NCI-H460 (cell line): ENCODE measurements at regions not wholly inside any gene's neighbourhood (a gene's known extent, or its start where the extent isn't known, plus 50 kb on each side); places are given as distances from the start of the nearest gene placed in this dataset.
"Not testable (repeated sequence)": the region's sequence is repeated elsewhere in the genome, so short reads cannot be mapped to it uniquely, and the experiment has no call there.

Experiments
- DNase-seq: peaks from one replicate; pipeline ENCODE4 v3.0.0-alpha.2; 2016; ENCODE audit warnings: low read depth; ENCODE audit errors: extremely low read depth

- not testable (repeated sequence) for DNase-seq
These were observed 309.9 kb downstream of the KIF20B start for GRCh38 chr10:90011281-90011680.

GRCh38 chr10:90018819-90019218 is 317.4 kb downstream of the KIF20B start:
- DNase-seq, result no peak

GRCh38 chr10:90020506-90020905 is 319.1 kb downstream of the KIF20B start:
- DNase-seq, result no peak

- no peak for DNase-seq
These were observed 322.6 kb downstream of the KIF20B start for GRCh38 chr10:90023950-90024349.

GRCh38 chr10:90028312-90028711 is 326.9 kb downstream of the KIF20B start:
- no peak for DNase-seq

GRCh38 chr10:90031776-90032175 is 330.4 kb downstream of the KIF20B start:
- no peak for DNase-seq

GRCh38 chr10:90032519-90032918 is 331.1 kb downstream of the KIF20B start:
- DNase-seq, result no peak

GRCh38 chr10:90034862-90035261 is 333.5 kb downstream of the KIF20B start:
- not testable (repeated sequence) for DNase-seq

- DNase-seq, result no peak
These were observed 340.2 kb downstream of the KIF20B start for GRCh38 chr10:90041585-90041984.

- DNase-seq, result no peak
These were observed 340.7 kb downstream of the KIF20B start for GRCh38 chr10:90042075-90042474.

- DNase-seq, result no peak
These were observed 345.9 kb downstream of the KIF20B start for GRCh38 chr10:90047243-90047729.

- DNase-seq, result no peak
These were observed 349.7 kb downstream of the KIF20B start for GRCh38 chr10:90051053-90051452.

GRCh38 chr10:90051474-90051873 is 350.1 kb downstream of the KIF20B start:
- no peak for DNase-seq

GRCh38 chr10:90062786-90063185 is 361.4 kb downstream of the KIF20B start:
- no peak for DNase-seq

GRCh38 chr10:90064295-90064694 is 362.9 kb downstream of the KIF20B start:
- no peak for DNase-seq

- no peak for DNase-seq
These were observed 365.0 kb downstream of the KIF20B start for GRCh38 chr10:90066435-90066834.

- no peak for DNase-seq
These were observed 374.6 kb downstream of the KIF20B start for GRCh38 chr10:90075995-90076394.

GRCh38 chr10:90079819-90080218 is 378.4 kb downstream of the KIF20B start:
- DNase-seq, result no peak

GRCh38 chr10:90086606-90087190 is 385.3 kb downstream of the KIF20B start:
- DNase-seq, result not testable (repeated sequence)

GRCh38 chr10:90087197-90088023 is 386.0 kb downstream of the KIF20B start:
- no peak for DNase-seq

- no peak for DNase-seq
These were observed 386.6 kb downstream of the KIF20B start for GRCh38 chr10:90088024-90088317.

GRCh38 chr10:90089719-90090118 is 388.3 kb downstream of the KIF20B start:
- no peak for DNase-seq
